Omental fat pad (tissue), 3 donors: ENCODE measurements at regions not wholly inside any gene's neighbourhood (a gene's known extent, or its start where the extent isn't known, plus 50 kb on each side); places are given as distances from the start of the nearest gene placed in this dataset.

Experiments
- ATAC-seq: fragments of 150-250 bp; one replicate; pipeline ENCODE4 v1.9.1; 2016; ENCODE audit warnings: mild to moderate bottlenecking, moderate library complexity; ENCODE audit not compliant: low FRiP score
- DNase-seq: peaks from one replicate; pipeline ENCODE4 v3.0.0-alpha.2; 2019; ENCODE audit warnings: low spot score
- CTCF ChIP-seq, 3 donors: fragments of 450-650 bp; IDR thresholded peaks; one replicate each; pipeline ENCODE4 v1.5.1; 2016 to 2017; ENCODE audit warnings: antibody characterized with exemption in 3 of 3, mild to moderate bottlenecking in 3 of 3, moderate library complexity in 2 of 3

GRCh38 chr12:63424671-63425070 lies 243.6 kb downstream of the DPY19L2 start:
- no peak for TF ChIP-seq CTCF (IDR thresholded peaks at IDR 0.05)
- ATAC-seq (no peak), DNase-seq (no peak)

DNA sequence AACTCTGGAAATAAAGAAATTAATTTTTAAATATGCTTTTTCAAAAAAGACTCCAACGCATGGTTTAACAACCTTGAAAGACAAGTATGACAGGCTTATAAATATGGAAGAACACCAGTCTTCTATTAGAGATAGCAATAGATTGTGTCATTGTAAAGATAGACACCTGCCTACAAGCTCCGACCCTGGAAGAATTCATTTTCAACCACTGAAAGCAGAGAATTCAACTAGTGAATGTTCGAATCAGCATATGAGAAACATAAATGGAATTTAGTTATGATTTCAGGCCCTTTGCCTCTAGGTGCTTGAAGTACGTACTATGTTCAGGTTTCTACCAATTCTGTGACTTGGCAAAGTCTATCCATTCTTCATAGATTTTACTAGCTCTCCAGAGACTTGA lies 244.5 kb downstream of the DPY19L2 start:
- DNase-seq (no peak), ATAC-seq (no peak)
- no peak for TF ChIP-seq CTCF (IDR thresholded peaks at IDR 0.05)

- ATAC-seq (no peak), DNase-seq (no peak)
- no peak for TF ChIP-seq CTCF (IDR thresholded peaks at IDR 0.05)
Measured at GRCh38 chr12:63420206-63420644, 248.1 kb downstream of the DPY19L2 start.

- TF ChIP-seq CTCF (IDR thresholded peaks at IDR 0.05), result no peak
- DNase-seq (no peak), ATAC-seq (no peak)
Measured at GRCh38 chr12:63419154-63419553, 249.1 kb downstream of the DPY19L2 start.

GRCh38 chr12:63416788-63417187 lies 251.5 kb downstream of the DPY19L2 start:
- no peak for TF ChIP-seq CTCF (IDR thresholded peaks at IDR 0.05)
- DNase-seq (no peak), ATAC-seq (no peak)

GRCh38 chr12:63415357-63415756 lies 252.9 kb downstream of the DPY19L2 start:
- TF ChIP-seq CTCF (IDR thresholded peaks at IDR 0.05), result no peak
- no peak for ATAC-seq
- DNase-seq, result no peak

DNA sequence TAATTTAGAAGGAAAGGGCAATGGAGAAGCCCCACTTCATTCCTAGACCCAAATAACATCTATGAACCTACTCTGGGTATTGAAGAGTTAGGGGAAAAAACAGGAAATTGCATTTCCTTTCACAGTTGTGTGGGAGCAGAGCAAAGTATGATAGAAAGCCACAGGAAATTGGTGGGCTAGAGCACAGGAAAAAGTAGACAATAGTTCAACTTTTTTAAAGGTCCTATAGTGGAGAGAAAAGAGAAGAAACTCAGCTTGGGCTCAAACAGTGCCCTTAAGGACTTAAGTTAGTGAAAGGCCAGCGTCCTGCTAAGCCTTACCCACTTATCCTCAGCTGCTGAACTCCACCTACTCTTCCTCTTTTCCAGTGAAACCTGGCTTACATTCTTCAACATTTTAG lies 258.1 kb downstream of the DPY19L2 start:
- ATAC-seq, result no peak
- DNase-seq, result no peak
- no peak for TF ChIP-seq CTCF (IDR thresholded peaks at IDR 0.05)
